HFF-Myc (cell line): ENCODE measurements at regions not wholly inside any gene's neighbourhood (a gene's known extent, or its start where the extent isn't known, plus 50 kb on each side); places are given as distances from the start of the nearest gene placed in this dataset.

Experiments
- DNase-seq: peaks from one replicate; pipeline ENCODE4 v3.0.0-alpha.2; 2011; ENCODE audit warnings: low read depth; ENCODE audit errors: extremely low read depth
- H3K4me3 ChIP-seq: replicated peaks from 2 replicates; pipeline ENCODE4 v1.5.1; 2011; ENCODE audit warnings: low read depth, mild to moderate bottlenecking, control low read depth, low read length
- TF ChIP-seq, protein P1 (sequence below): IDR thresholded peaks from 2 replicates; pipeline ENCODE4 v1.5.1; 2012; ENCODE audit warnings: mild to moderate bottlenecking, low read depth, low read length, control low read depth; ENCODE audit errors: missing control alignments

DNA sequence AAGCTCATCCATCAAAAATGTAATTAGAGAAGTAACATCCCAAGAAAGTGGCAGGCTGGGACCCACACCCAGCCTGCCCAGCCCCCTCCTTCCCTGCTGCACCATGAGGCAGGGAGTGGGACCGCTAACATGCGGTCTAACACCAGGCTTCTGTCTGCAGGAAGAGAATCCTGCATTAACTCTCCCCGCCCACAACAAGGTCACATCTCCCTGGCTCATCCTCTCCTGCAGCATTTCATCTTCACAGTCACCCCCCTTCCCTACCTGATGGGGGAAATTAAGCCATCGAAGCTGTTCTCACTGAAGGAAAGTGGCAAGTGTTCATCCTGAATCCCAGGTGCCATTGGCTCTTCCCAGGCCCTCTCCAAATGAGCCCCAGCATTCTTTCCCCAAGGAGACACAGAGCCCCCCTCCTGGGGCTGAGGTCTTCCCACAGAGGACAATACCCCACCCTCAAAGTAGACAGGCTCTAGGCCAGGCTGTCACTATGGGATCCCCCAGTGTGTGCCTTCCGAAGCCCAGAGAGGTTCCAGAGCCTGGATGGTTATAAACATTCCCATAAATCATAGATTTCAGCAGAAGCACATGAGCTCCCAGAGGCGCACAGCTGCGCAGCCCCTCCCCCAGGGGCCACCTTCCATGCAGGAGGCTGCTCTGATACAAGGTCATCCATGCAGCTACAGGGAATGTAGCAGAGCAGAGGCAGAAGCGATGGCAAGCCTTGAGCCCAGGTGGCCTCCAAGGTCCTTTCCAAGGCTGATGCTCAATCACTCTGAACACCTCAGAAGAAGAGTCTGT lies 148.0 kb downstream of the OAT start:
- DNase-seq = no peak
- H3K4me3 ChIP-seq = no peak overlapping the region
- TF ChIP-seq, protein P1, sequence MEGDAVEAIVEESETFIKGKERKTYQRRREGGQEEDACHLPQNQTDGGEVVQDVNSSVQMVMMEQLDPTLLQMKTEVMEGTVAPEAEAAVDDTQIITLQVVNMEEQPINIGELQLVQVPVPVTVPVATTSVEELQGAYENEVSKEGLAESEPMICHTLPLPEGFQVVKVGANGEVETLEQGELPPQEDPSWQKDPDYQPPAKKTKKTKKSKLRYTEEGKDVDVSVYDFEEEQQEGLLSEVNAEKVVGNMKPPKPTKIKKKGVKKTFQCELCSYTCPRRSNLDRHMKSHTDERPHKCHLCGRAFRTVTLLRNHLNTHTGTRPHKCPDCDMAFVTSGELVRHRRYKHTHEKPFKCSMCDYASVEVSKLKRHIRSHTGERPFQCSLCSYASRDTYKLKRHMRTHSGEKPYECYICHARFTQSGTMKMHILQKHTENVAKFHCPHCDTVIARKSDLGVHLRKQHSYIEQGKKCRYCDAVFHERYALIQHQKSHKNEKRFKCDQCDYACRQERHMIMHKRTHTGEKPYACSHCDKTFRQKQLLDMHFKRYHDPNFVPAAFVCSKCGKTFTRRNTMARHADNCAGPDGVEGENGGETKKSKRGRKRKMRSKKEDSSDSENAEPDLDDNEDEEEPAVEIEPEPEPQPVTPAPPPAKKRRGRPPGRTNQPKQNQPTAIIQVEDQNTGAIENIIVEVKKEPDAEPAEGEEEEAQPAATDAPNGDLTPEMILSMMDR = no peak

DNA sequence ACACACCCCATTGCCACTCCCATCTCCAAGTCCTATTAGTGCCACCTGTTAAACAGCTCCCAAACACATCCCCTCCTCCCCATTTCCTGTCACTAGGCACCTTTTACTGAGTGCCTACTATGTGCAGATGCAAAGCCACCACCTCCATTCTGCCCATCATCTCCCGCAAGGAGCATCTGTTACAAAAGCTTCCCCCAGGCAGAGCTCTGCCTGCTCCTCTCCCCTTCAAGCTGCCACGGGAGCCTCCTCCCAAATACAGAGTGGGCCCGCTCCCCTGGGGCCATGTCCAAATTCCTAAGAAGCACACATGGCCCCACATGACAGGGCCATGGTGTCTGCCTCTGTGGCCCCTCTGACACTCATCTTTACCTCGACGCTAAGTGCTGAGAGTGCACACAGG lies 149.7 kb downstream of the OAT start:
- TF ChIP-seq, protein P1 = no peak
- no peak overlapping the region for H3K4me3 ChIP-seq
- no peak for DNase-seq

DNA sequence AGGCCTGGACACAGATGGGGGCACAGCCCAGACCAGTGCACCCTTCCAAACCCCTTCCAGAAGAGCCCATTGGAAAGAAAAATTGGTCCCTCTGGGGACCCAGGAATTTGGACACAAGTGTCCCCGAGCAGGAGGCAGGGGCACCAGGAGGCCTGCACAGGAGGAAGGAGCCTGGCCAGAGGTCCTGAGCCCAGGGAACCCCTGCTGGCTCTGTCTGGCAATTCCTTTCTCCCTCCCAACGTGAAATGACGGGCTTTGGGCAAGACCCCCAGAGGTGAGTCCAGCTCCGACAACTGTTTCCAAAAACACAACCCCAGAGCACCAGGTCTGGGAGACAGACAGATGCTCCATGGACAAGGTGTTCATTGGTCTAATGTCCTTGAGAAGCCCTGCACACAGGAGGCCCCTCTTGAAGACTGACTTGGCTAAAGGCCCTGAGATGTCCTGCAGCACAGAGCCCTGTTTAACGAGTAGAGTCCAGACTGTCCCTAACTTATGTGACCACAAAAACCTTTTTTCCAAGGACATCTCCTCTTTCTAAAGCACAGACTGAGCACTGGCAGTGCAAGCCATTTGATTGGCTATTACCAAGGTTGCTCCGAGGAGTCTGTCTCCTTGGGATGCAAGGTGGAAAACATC lies 150.7 kb downstream of the OAT start:
- no peak overlapping the region for H3K4me3 ChIP-seq
- TF ChIP-seq, protein P1 = no peak
- DNase-seq = no peak

DNA sequence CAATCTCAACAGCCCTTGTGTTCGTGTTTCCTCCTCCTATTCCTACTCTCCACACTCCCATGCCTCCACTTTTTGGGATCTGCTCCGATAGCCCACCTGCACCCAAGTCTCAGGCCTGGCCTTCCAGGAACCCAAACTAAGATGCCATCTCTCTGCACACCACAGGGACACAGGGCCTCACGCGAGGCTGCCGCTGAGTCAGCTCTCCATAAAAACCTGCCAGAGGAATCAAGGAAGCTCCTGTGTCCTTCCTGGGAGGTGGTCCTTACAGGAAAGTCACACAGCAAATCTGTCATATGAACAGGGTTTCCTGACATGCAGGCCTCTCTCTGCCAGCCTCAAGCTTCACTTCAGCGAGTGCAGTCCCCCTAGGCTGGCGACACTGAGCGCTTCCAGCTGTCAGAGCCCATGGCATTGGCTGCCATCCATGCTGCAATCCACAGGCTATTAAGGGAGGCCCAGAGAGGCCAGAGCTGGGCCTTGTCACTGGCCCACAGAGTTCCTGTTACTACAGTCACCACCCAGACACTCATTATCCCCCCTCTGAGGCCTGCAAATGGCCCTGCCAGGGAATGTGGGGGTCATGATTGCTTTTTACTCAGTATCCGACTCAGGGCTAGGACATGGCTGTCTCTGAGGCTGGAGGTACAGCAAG lies 151.4 kb downstream of the OAT start:
- no peak for DNase-seq
- TF ChIP-seq, protein P1 = no peak
- no peak overlapping the region for H3K4me3 ChIP-seq

DNA sequence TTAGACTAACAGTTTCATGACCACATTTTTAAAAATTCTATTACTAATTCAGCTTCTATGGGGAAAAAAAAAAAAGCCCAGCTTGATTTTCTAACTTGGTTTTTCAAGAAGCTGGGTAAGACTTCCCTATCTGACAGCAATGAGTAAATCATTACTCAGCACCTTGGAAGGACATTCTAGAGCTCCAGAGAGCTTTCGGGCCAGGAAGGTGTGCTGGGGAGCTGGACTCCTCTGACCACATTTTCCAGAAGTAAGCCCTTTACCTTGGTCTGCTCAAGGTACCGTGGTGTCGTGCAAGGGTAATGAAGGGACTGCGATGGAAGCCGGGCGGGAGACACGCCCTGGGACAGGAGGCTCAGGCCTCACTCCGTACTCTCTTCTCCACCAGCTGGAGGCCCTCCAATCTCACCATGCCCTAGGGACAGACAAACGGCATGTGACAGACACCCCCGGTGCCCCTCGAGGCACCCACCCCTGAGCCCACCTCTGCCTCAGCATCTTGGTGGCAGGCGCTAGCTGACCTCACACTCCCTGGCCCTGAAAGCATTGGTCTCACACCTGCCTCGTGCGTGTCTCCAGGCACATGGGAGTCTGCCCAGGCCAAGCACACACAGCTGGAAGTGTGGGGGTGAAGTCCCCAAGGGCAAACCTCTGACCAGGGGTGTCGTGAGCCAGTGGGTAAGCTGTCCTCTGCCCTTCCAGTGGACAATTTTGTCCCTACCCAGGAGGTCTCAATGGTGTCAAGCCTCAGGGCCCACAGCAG lies 152.1 kb downstream of the OAT start:
- DNase-seq = no peak
- H3K4me3 ChIP-seq = no peak overlapping the region
- TF ChIP-seq, protein P1 = no peak

DNA sequence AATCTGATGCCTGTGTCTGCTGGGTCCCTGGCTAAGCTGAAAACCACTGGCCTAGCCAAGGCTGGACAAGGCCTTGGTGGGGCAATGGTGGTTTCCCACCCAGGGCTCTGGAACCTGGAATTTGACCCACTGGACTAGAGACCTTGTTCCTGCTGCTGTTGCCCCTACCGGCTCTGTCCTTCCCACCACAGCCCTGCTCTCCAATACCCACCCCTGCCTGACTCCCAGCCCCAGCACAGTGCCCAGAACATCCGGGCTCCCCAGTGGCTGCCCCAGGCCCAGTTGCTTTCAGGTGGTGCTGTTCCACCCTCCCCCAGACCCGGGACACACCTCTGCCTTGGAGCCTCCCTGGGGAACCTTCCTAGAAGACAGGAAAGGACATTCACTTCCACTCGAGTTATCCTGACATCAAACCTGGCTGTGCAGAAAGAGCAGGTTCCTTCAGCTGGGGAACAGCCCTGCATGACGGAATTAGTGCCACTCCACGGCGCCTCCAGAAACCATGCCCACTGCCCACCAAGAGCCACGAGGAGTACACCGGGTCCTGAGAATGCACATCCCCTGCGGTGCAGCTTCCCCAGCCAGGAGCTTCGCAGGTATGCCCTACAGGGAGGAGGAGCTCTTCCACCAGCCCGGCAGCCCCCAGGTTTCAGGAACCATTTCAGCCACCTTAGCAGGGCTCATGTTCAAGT lies 152.8 kb downstream of the OAT start:
- no peak for DNase-seq
- no peak overlapping the region for H3K4me3 ChIP-seq
- TF ChIP-seq, protein P1 = no peak
